ENCODE measurements at regions not wholly inside any gene's neighbourhood (a gene's known extent, or its start where the extent isn't known, plus 50 kb on each side); places are given as distances from the start of the nearest gene placed in this dataset.

- no peak for TF ChIP-seq CTCF (IDR thresholded peaks at IDR 0.05)
- no peak for TF ChIP-seq POLR2A (IDR thresholded peaks at IDR 0.05)
Measured at GRCh38 chr5:32496104-32496503, 51.6 kb upstream of the ZFR start.

All from heart left ventricle (tissue), 13 donors.